CD14-positive monocyte (primary cell): ENCODE measurements at regions not wholly inside any gene's neighbourhood (a gene's known extent, or its start where the extent isn't known, plus 50 kb on each side); places are given as distances from the start of the nearest gene placed in this dataset.

ENCODE experiments used
- DNase-seq, 3 donors: peaks; one replicate each; pipeline ENCODE4 v3.0.0-alpha.2; 2011 to 2022
- H2AFZ ChIP-seq: 2 replicates; pipeline ENCODE4 v1.6.0; 2012; ENCODE audit warnings: mild to moderate bottlenecking, low read depth, low read length, inconsistent platforms; ENCODE audit not compliant: insufficient read depth, poor library complexity, severe bottlenecking
- H3K27ac ChIP-seq, 2 donors: 1 replicate in 1 of 2; 2 replicates in 1 of 2; pipeline ENCODE4 v1.5.1; 2012 to 2013; ENCODE audit warnings: low read length in 2 of 2, control low read depth in 1 of 2, inconsistent platforms in 1 of 2, low read depth in 1 of 2, mild to moderate bottlenecking in 1 of 2
- H3K27me3 ChIP-seq, 2 donors: one replicate each; pipeline versions ENCODE4 v1.6.0 to v1.6.1; 2011 to 2013; ENCODE audit warnings: low read length in 2 of 2; ENCODE audit not compliant: control insufficient read depth in 2 of 2, insufficient read depth in 2 of 2
- H3K36me3 ChIP-seq, 2 donors: replicated peaks in 1 of 2; 1 replicate in 1 of 2; 2 replicates in 1 of 2; pipeline versions ENCODE4 v1.5.1 to v1.6.1; 2012 to 2013; ENCODE audit warnings: low read length in 2 of 2, control low read depth in 1 of 2, inconsistent platforms in 1 of 2, mild to moderate bottlenecking in 1 of 2; ENCODE audit not compliant: insufficient read depth in 2 of 2, control insufficient read depth in 1 of 2
- H3K4me1 ChIP-seq, 2 donors: 1 replicate in 1 of 2; 2 replicates in 1 of 2; pipeline versions ENCODE4 v1.5.1 to v1.6.1; 2012 to 2013; ENCODE audit warnings: low read length in 2 of 2, control low read depth in 1 of 2, inconsistent platforms in 1 of 2, mild to moderate bottlenecking in 1 of 2, moderate library complexity in 1 of 2; ENCODE audit not compliant: insufficient read depth in 2 of 2, control insufficient read depth in 1 of 2
- H3K4me2 ChIP-seq: replicated peaks from 2 replicates; pipeline ENCODE3; 2012; ENCODE audit warnings: low read length, moderate library complexity, mild to moderate bottlenecking; ENCODE audit not compliant: poor library complexity, severe bottlenecking; ENCODE audit errors: extremely low read depth
- H3K4me3 ChIP-seq, 3 experiments: fragments of 200-600 bp in 1 of 3; sonication (generic) in 1 of 3; replicated peaks in 1 of 3; 1 replicate in 2 of 3; 2 replicates in 1 of 3; pipeline ENCODE4 v1.5.1; 2011 to 2013; ENCODE audit warnings: low read length in 3 of 3, mild to moderate bottlenecking in 3 of 3, control low read depth in 2 of 3, low read depth in 2 of 3, inconsistent platforms in 1 of 3, moderate library complexity in 1 of 3
- H3K79me2 ChIP-seq: 2 replicates; pipeline ENCODE4 v1.6.0; 2012; ENCODE audit warnings: mild to moderate bottlenecking, control low read depth, inconsistent platforms, low read length, moderate library complexity; ENCODE audit not compliant: insufficient read depth
- H3K9ac ChIP-seq: 2 replicates; pipeline ENCODE4 v1.6.0; 2017; ENCODE audit warnings: low read length, mild to moderate bottlenecking; ENCODE audit not compliant: insufficient read depth, poor library complexity, severe bottlenecking
- H3K9me3 ChIP-seq, 2 donors: replicated peaks in 1 of 2; 1 replicate in 1 of 2; 2 replicates in 1 of 2; pipeline versions ENCODE4 v1.5.1 to v1.6.1; 2012 to 2013; ENCODE audit warnings: low read length in 2 of 2, control low read depth in 1 of 2; ENCODE audit not compliant: control insufficient read depth in 1 of 2, insufficient read depth in 1 of 2
- H4K20me1 ChIP-seq: 2 replicates; pipeline ENCODE4 v1.6.0; 2012; ENCODE audit warnings: mild to moderate bottlenecking, low read length, control low read depth, moderate library complexity; ENCODE audit not compliant: insufficient read depth
- H3K27ac Mint-ChIP-seq, 7 donors: one replicate each; pipeline ENCODE4 v1.8.0; 2020; ENCODE audit warnings: mild to moderate bottlenecking in 7 of 7, mixed read lengths in 7 of 7, moderate library complexity in 6 of 7, inconsistent platforms in 2 of 7
- H3K27me3 Mint-ChIP-seq, 3 donors: one replicate each; pipeline ENCODE4 v1.8.0; 2021 to 2022; ENCODE audit warnings: low read depth in 3 of 3, mild to moderate bottlenecking in 3 of 3, mixed read lengths in 3 of 3, moderate library complexity in 3 of 3, inconsistent platforms in 1 of 3
- H3K36me3 Mint-ChIP-seq, 2 donors: one replicate each; pipeline ENCODE4 v1.8.0; 2020; ENCODE audit warnings: mixed read lengths in 2 of 2, inconsistent platforms in 1 of 2, mild to moderate bottlenecking in 1 of 2
- H3K4me1 Mint-ChIP-seq: one replicate; pipeline ENCODE4 v1.8.0; 2020; ENCODE audit warnings: mild to moderate bottlenecking, mixed read lengths
- H3K4me3 Mint-ChIP-seq, 2 donors: one replicate each; pipeline ENCODE4 v1.8.0; 2020; ENCODE audit warnings: mild to moderate bottlenecking in 2 of 2, mixed read lengths in 2 of 2, moderate library complexity in 1 of 2
- H3K9me3 Mint-ChIP-seq, 7 donors: one replicate each; pipeline ENCODE4 v1.8.0; 2020 to 2022; ENCODE audit warnings: mixed read lengths in 7 of 7, mild to moderate bottlenecking in 6 of 7, moderate library complexity in 6 of 7, inconsistent platforms in 2 of 7
- CTCF ChIP-seq: fragments of 200-600 bp; IDR thresholded peaks from one replicate; pipeline ENCODE4 v1.8.0; 2022; ENCODE audit warnings: antibody characterized with exemption, mild to moderate bottlenecking
- WGBS: methylation state at CpG from one replicate; pipeline ENCODE4 v1.1.5; 2013; ENCODE audit warnings: missing lambda C conversion rate; ENCODE audit not compliant: insufficient coverage; 5-methylcytosine and 5-hydroxymethylcytosine counted together
- intact Hi-C, 2 donors: fragments of 100-400 bp; cut with micrococcal nuclease; formaldehyde crosslinking; loops; one replicate each; pipeline versions ENCODE4 v1.15.0 to v1.15.1; 2023

GRCh38 chr9:16138561-16139491, 586.0 kb downstream of the CCDC171 start:
- H3K79me2 ChIP-seq = no peaks in the 10 kb centered on the region
- DNase-seq = no peak
- no peaks in the 10 kb centered on the region for H4K20me1 ChIP-seq
- intact Hi-C loops = no loop called here
- no peak overlapping the region for H3K9ac ChIP-seq
- Mint-ChIP-seq H3K4me3 (no peak overlapping the region), H3K27ac (peak overlapping the region in 3 of 7 donors; percentile 32 to 71 (median 46)), H3K36me3 (no peaks in the 10 kb centered on the region), H3K4me1 (peaks cover 2% of the 10 kb centered on the region), H3K9me3 (no peaks in the 10 kb centered on the region), H3K27me3 (peaks cover 0 to 4% (median 3%) of the 10 kb centered on the region in 3 donors)
- no peaks in the 10 kb centered on the region for H3K36me3 ChIP-seq
- H3K27ac ChIP-seq = no peak overlapping the region
- H3K4me1 ChIP-seq = no peaks in the 10 kb centered on the region
- 82% methylated on average over 13 of the region's 16 CpGs for WGBS
- TF ChIP-seq CTCF = no peak
- H3K27me3 ChIP-seq = no peaks in the 10 kb centered on the region
- no peak overlapping the region for H2AFZ ChIP-seq
- no peaks in the 10 kb centered on the region for H3K9me3 ChIP-seq
- no peak overlapping the region for H3K4me2 ChIP-seq
- no peak overlapping the region for H3K4me3 ChIP-seq

GRCh38 chr9:16139774-16140173, 586.9 kb downstream of the CCDC171 start:
- Histone ChIP-seq H3K9ac (no peak overlapping the region), H3K27me3 (no peaks in the 10 kb centered on the region), H3K4me2 (no peak overlapping the region), H3K4me3 (no peak overlapping the region), H3K9me3 (no peaks in the 10 kb centered on the region), H3K4me1 (no peaks in the 10 kb centered on the region), H3K79me2 (no peaks in the 10 kb centered on the region), H3K27ac (no peak overlapping the region), H2AFZ (no peak overlapping the region), H3K36me3 (no peaks in the 10 kb centered on the region), H4K20me1 (no peaks in the 10 kb centered on the region)
- H3K9me3 Mint-ChIP-seq = no peaks in the 10 kb centered on the region
- WGBS = no CpG with 5 or more reads among the region's 5 CpGs
- TF ChIP-seq CTCF = no peak
- intact Hi-C loops = no loop called here
- no peaks in the 10 kb centered on the region for H3K4me1 Mint-ChIP-seq
- H3K27me3 Mint-ChIP-seq = peaks cover 0 to 4% (median 3%) of the 10 kb centered on the region in 3 donors
- no peak overlapping the region for H3K27ac Mint-ChIP-seq
- H3K4me3 Mint-ChIP-seq = no peak overlapping the region
- H3K36me3 Mint-ChIP-seq = no peaks in the 10 kb centered on the region
- DNase-seq = no peak
